BE2C (cell line): ENCODE measurements at regions not wholly inside any gene's neighbourhood (a gene's known extent, or its start where the extent isn't known, plus 50 kb on each side); places are given as distances from the start of the nearest gene placed in this dataset.
A peak's percentile ranks its signal among the peaks of the same experiment; 100 is the strongest.

ENCODE experiments used
- DNase-seq: peaks from one replicate; pipeline ENCODE4 v3.0.0-alpha.2; 2020
- H3K27me3 ChIP-seq: fragments of 250-450 bp; sonication (Bioruptor Pico); 2 replicates; pipeline ENCODE4 v1.5.1; 2020; ENCODE audit warnings: mild to moderate bottlenecking
- H3K36me3 ChIP-seq: fragments of 250-450 bp; sonication (Bioruptor Pico); 2 replicates; pipeline ENCODE4 v1.5.1; 2020; ENCODE audit warnings: mild to moderate bottlenecking
- H3K4me1 ChIP-seq: fragments of 250-450 bp; sonication (Bioruptor Pico); 2 replicates; pipeline ENCODE4 v1.5.1; 2020
- H3K4me3 ChIP-seq: 2 replicates; pipeline ENCODE4 v1.5.1; 2011; ENCODE audit warnings: low read depth, low read length
- H3K9me3 ChIP-seq: fragments of 250-450 bp; sonication (Bioruptor Pico); 2 replicates; pipeline ENCODE4 v1.5.1; 2020
- TF ChIP-seq, protein P1 (sequence below): IDR thresholded peaks from 2 replicates; pipeline ENCODE4 v1.5.1; 2012; ENCODE audit warnings: mild to moderate bottlenecking, low read depth, low read length

DNA sequence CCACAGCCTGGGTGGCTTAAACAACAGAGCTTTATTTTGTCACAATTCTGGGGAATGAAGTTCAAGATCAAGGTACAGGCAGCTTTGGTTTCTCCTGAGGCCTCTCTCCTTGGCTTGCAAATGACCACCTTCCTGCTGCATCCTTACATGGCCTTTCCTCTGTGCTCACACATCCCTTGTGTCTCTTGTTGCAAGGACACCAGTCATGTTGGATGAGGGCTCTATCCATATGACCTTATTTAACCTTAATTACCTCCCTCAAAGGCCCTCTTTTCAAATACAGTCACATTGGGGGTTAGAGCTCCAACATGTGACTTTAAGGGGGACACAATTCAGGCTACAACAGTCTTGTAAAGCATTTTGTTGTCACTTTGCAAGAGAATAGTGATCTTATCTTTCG, 65.0 kb upstream of the PLXNA4 start:
- Histone ChIP-seq H3K4me3 (no peak overlapping the region), H3K9me3 (no peaks in the 10 kb centered on the region), H3K36me3 (no peaks in the 10 kb centered on the region), H3K27me3 (no peaks in the 10 kb centered on the region), H3K4me1 (peaks cover 8% of the 10 kb centered on the region)
- TF ChIP-seq, protein P1, sequence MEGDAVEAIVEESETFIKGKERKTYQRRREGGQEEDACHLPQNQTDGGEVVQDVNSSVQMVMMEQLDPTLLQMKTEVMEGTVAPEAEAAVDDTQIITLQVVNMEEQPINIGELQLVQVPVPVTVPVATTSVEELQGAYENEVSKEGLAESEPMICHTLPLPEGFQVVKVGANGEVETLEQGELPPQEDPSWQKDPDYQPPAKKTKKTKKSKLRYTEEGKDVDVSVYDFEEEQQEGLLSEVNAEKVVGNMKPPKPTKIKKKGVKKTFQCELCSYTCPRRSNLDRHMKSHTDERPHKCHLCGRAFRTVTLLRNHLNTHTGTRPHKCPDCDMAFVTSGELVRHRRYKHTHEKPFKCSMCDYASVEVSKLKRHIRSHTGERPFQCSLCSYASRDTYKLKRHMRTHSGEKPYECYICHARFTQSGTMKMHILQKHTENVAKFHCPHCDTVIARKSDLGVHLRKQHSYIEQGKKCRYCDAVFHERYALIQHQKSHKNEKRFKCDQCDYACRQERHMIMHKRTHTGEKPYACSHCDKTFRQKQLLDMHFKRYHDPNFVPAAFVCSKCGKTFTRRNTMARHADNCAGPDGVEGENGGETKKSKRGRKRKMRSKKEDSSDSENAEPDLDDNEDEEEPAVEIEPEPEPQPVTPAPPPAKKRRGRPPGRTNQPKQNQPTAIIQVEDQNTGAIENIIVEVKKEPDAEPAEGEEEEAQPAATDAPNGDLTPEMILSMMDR = no peak
- DNase-seq = no peak

DNA sequence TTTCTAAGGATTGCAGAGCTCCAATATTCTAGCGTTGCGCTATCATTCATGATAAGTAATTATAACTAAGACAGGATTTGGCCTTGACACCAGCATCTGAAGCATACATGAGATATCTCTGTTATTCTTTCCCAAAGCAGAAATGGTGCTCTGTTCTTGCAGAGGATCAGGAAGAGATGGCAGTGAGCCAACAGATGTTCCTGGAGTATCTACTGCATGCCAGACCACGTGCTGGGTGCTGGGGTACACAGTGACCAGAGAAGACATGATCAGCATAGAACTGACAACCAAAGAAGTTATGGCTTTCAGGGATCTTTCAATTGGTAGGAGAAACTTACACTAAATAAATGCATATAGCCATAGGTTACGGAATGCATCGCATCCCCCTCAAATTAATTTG, 63.7 kb upstream of the PLXNA4 start:
- Histone ChIP-seq H3K4me3 (no peak overlapping the region), H3K9me3 (no peaks in the 10 kb centered on the region), H3K27me3 (no peaks in the 10 kb centered on the region), H3K36me3 (no peaks in the 10 kb centered on the region), H3K4me1 (peaks cover 8% of the 10 kb centered on the region)
- TF ChIP-seq, protein P1 = no peak
- peak; percentile 67 for DNase-seq

DNA sequence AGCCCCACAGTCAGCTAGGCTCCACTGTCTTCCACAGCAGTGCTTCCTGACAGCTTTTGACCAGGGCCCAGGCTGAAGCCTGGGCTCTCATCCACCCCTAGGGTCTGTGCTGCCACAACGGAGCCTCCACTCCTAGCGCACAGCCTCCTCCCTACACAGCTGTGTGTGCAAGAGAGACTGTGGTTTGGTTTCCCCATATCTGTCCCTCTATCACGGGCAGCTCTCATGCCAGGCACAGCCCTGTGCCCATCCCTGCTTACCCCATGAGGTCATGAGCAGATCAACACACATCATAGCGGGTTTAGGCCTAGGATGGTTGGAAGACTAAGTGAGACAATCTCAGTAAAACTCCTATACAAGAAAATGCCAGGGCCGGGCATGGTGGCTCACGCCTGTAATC, 61.7 kb upstream of the PLXNA4 start:
- H3K4me3 ChIP-seq = no peak overlapping the region
- no peak for DNase-seq
- no peaks in the 10 kb centered on the region for H3K36me3 ChIP-seq
- H3K27me3 ChIP-seq = no peaks in the 10 kb centered on the region
- TF ChIP-seq, protein P1 = no peak
- no peaks in the 10 kb centered on the region for H3K9me3 ChIP-seq
- H3K4me1 ChIP-seq = peaks cover 8% of the 10 kb centered on the region

DNA sequence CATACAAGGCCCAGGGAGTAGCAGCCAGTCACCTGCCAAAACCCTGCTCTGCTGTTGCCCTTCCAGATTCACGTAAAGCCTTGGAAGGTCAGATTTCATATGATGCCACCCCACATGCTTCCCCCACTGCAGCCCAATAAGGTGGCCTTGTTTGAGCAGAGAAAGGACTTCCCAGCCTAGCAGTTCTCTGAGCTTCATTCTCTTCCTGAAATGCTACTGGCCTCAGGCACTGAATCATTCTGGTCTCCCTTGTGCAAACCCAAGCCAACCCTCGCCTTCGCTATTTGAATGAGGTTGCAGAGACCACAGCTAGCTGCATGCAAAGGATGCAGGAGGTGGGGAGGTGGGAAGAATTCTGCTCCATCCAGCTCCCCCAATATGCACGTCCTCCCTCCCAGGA, 60.3 kb upstream of the PLXNA4 start:
- TF ChIP-seq, protein P1 = no peak
- no peaks in the 10 kb centered on the region for H3K27me3 ChIP-seq
- H3K4me3 ChIP-seq = no peak overlapping the region
- H3K9me3 ChIP-seq = peaks cover 2% of the 10 kb centered on the region; the same call in 1 of the 2 replicates
- peaks cover 9% of the 10 kb centered on the region for H3K4me1 ChIP-seq
- no peaks in the 10 kb centered on the region for H3K36me3 ChIP-seq
- DNase-seq = no peak

DNA sequence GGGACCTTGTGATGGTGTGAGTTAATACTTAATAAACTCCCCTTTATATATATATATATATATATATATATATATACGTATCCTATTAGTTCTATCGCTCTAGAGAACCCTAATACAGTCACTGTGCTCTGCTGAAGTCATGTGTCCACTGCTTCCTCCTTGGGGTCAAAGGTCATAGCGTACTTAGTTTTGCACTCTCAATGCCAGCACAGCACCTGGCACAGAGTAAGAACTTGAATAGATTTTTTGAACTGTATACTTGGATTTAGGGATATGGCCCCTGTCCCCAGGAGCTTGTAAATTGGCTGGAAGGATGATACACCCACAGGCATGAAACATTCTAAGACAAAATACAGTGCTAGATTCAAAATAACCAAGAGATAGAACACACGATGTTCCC, 58.9 kb upstream of the PLXNA4 start:
- DNase-seq = no peak
- no peaks in the 10 kb centered on the region for H3K27me3 ChIP-seq
- H3K4me1 ChIP-seq = peaks cover 9% of the 10 kb centered on the region
- TF ChIP-seq, protein P1 = no peak
- peaks cover 2% of the 10 kb centered on the region; the same call in 1 of the 2 replicates for H3K9me3 ChIP-seq
- H3K4me3 ChIP-seq = no peak overlapping the region
- H3K36me3 ChIP-seq = no peaks in the 10 kb centered on the region

DNA sequence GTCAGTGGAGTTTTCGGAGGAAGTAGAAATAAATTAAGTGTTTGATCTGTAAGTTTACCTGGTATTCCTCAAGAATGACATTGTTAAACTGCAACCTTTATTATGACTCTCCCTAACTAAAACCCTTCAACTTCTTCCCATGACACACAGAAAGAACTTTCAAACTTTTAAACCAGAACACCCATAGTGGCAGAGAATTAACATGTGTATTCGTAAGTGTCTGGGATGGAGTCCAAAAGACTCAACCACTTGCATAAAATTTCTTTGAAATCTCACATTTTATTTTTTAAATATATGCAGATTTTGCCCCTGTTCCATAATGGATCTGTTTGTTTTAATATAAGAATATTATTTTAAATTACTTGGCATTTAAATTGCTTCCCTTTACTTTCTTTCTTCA, 54.6 kb upstream of the PLXNA4 start:
- H3K4me1 ChIP-seq = peaks cover 4% of the 10 kb centered on the region; the same call in 1 of the 2 replicates
- TF ChIP-seq, protein P1 = no peak
- DNase-seq = no peak
- peaks cover 2% of the 10 kb centered on the region; the same call in 1 of the 2 replicates for H3K9me3 ChIP-seq
- H3K4me3 ChIP-seq = no peak overlapping the region
- no peaks in the 10 kb centered on the region for H3K27me3 ChIP-seq
- no peaks in the 10 kb centered on the region for H3K36me3 ChIP-seq
